ENCODE measurements at regions not wholly inside any gene's neighbourhood (a gene's known extent, or its start where the extent isn't known, plus 50 kb on each side); places are given as distances from the start of the nearest gene placed in this dataset.
A peak's percentile ranks its signal among the peaks of the same experiment; 100 is the strongest.

DNA sequence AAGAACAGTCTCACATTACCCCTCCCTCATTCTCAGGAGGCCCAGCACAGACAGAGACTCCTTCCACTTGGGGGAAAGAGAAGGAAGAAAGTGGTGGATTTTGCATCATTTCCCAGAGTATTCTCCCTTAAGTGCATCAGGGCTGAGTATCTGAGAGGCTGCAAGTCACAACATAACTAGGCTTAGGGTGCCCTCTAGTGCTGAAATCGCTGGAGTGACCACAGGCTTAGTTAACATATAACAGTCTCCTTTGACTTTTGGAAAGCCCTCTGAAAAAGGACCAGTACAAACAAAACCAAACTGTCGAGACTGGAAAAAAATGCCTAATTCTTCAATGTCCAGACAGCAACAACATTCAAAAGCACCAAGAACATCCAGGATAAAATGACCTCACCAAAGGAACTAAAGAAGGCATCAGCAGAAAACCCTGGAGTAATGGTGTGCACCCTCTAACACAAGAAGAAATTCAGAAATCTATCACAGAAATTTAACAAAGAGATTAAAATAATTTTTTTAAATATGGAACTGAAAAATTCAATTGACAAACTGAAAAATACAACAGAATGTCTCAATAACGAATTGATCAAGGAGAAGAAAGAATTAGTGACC lies 412.3 kb downstream of the RPS29 start:
- TF ChIP-seq, protein P1, sequence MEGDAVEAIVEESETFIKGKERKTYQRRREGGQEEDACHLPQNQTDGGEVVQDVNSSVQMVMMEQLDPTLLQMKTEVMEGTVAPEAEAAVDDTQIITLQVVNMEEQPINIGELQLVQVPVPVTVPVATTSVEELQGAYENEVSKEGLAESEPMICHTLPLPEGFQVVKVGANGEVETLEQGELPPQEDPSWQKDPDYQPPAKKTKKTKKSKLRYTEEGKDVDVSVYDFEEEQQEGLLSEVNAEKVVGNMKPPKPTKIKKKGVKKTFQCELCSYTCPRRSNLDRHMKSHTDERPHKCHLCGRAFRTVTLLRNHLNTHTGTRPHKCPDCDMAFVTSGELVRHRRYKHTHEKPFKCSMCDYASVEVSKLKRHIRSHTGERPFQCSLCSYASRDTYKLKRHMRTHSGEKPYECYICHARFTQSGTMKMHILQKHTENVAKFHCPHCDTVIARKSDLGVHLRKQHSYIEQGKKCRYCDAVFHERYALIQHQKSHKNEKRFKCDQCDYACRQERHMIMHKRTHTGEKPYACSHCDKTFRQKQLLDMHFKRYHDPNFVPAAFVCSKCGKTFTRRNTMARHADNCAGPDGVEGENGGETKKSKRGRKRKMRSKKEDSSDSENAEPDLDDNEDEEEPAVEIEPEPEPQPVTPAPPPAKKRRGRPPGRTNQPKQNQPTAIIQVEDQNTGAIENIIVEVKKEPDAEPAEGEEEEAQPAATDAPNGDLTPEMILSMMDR (IDR thresholded peaks at IDR 0.05; ENCODE audit: low read depth, low read length, missing input control): peak; percentile 67
- TF ChIP-seq JUND (IDR thresholded peaks at IDR 0.05) (no peak), FOXA1 (IDR thresholded peaks at IDR 0.05) (no peak), YY1 (IDR thresholded peaks at IDR 0.05) (no peak), EGR1 (IDR thresholded peaks at IDR 0.05; ENCODE audit: low read depth in 2 of 2) (no peak), TAF1 (conservative IDR thresholded peaks at IDR 0.05) (no peak), RXRA (IDR thresholded peaks at IDR 0.05) (no peak), ZBTB33 (IDR thresholded peaks at IDR 0.05) (no peak), GABPA (IDR thresholded peaks at IDR 0.05 in 1 of 2, conservative IDR thresholded peaks at IDR 0.05 in 1 of 2) (no peak), SP1 (IDR thresholded peaks at IDR 0.05) (no peak)
- TF ChIP-seq, protein P2, sequence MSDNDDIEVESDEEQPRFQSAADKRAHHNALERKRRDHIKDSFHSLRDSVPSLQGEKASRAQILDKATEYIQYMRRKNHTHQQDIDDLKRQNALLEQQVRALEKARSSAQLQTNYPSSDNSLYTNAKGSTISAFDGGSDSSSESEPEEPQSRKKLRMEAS (IDR thresholded peaks at IDR 0.05): no peak
